GM21576 (cell line): ENCODE measurements at regions not wholly inside any gene's neighbourhood (a gene's known extent, or its start where the extent isn't known, plus 50 kb on each side); places are given as distances from the start of the nearest gene placed in this dataset.

Experiments
- ATAC-seq: cut with Tn5 transposase; IDR thresholded peaks from one replicate; pipeline ENCODE4 v1.9.1; 2021; ENCODE audit warnings: mild to moderate bottlenecking, moderate library complexity; ENCODE audit not compliant: unreplicated experiment

DNA sequence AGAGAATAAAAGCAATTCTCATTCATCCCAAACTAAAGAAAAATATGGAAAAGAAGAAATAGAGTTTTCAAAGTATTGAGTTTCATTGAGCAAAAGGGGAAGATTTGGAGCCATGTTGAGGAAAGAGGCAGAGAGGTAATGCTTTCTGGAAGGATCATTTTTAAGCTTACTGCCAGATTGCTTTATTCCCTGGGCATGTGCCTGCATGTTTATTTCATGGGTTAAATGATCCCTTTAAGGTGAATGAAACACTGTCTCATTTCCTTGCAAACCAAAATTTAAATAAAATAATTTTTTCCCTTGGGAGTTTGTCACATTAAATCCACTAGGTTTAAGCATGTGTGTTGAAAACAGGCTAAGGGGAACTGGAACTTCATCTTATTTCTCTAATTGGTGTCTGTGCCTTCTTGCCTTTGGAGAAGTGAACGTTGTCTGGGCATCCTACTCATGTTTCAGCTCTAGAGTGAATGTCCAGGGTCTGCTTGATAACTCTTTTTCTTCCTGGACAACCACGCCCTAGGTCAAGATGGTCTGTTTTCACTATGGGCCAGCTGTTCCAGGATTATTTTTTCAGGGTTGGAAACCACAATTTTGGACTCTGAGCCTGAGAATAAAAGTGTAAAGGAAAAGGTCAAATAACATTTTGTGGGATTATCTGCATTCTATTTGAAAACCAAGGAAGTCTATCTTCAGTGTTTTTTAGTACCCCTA is 114.1 kb upstream of the ELL2 start:
- no peak for ATAC-seq

DNA sequence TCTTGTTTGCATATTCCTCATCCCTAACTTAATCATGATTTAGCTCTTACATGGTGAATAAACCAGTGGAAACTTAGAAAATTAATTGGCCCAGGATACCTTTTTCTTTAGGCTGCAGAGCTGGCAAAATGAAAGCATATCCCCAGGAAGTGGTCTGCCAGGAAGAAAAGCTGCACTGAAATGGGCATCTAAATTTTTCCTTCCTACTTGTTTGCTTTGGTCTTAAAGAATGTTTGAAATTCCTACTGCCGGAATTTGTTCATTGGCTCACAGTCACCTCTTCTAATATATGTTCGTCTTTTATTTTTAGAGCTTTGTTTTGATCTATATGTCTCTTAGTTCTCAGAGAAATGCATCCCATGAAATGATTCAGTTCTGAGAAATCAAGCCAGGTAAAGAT is 113.2 kb upstream of the ELL2 start:
- no peak for ATAC-seq

GRCh38 chr5:96074460-96074859 is 112.8 kb upstream of the ELL2 start:
- ATAC-seq, result no peak

DNA sequence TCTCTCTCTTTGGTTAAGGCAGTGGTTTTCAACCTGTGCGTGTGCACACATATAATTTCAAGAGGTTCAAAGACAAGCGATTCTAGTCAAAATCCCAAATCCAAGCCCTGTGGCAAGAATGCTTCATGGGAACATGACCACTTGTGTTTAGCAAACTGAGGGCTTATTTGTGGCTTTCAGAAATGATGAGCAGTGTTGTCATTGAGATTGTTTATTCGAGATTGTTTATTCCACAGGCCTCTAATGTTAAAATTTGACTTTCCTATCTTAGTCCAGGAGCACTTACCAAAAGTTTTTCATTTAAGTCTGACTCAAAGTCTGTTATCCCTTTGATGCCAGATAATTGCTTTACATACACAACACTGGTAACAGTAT is 111.1 kb upstream of the ELL2 start:
- ATAC-seq, result no peak

DNA sequence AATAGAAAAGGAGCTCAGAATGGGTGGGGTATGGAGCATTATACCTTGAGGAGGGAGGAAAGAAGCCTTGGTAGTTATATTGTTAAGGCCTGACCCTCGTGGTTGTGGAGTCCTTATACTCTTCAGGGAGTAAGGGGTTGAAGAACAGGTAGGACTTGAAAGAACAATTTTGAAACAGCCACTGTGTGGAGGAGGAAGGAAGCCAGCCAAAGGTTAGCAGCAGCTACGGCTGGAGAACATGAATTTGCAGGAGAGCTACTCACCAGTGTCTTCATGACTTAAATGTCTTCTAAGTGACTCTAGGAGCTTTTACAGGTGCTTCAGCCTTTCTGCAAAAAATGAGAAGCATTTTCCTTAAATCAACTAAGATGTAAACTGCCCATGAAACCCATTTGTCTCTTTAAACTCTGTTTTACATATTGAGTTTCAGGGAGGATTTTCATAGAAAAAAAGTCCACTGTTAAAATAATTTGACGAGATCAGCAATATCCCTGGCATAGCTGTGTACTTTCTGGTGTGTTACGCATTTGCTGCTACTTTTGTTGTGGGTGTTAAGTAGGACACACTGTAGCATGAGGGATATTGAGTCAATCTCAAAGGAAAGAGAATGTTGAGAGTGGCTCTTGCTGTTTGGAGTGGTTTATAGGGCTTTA is 110.6 kb upstream of the ELL2 start:
- ATAC-seq, result no peak

GRCh38 chr5:96070622-96071225 is 109.1 kb upstream of the ELL2 start:
- no peak for ATAC-seq

- ATAC-seq, result no peak
These were observed 106.4 kb upstream of the ELL2 start for GRCh38 chr5:96067894-96068614.

DNA sequence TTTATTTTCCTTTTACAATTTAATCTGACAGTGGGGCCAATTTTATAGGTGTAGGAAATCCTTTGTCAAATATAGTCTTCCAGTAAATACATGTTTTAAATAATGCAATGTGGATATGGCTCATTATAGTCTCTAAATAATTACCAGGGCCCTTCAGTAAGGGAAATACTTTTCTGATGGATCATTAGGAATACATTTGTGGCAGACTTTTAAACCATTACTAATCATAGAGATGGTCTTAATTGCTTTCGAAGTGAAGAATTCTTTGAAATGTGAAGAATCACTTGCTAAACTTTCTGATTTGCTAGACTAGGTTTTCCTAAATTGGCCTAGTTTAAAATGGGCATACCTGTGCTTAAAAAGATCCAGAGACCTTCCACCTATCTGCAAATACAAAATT is 105.6 kb upstream of the ELL2 start:
- no peak for ATAC-seq

GRCh38 chr5:96066386-96066719 is 104.7 kb upstream of the ELL2 start:
- no peak for ATAC-seq

GRCh38 chr5:96065685-96066385 is 104.2 kb upstream of the ELL2 start:
- ATAC-seq, result no peak

DNA sequence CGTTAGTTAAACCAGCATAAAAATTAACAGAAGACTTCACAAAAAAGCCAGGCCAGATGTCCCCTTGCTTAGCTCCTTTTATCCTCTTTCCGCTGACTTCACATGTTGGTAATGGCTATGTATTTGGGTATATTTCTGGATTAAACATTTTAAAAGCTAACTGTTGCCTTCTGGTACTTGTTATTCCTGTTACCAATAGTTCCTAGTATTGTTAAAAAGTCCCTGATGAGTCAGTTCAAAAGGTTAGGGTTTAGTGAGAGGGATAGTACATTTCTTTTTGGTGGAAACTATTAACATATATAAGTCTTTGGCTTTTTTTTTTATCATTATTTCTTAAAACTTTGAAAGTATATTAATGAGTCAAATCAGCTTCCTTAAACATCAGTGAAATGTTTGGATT is 103.2 kb upstream of the ELL2 start:
- ATAC-seq, result no peak

GRCh38 chr5:96062836-96063235 is 101.2 kb upstream of the ELL2 start:
- ATAC-seq, result no peak

- ATAC-seq, result no peak
These were observed 96.4 kb upstream of the ELL2 start for GRCh38 chr5:96058084-96058483.

DNA sequence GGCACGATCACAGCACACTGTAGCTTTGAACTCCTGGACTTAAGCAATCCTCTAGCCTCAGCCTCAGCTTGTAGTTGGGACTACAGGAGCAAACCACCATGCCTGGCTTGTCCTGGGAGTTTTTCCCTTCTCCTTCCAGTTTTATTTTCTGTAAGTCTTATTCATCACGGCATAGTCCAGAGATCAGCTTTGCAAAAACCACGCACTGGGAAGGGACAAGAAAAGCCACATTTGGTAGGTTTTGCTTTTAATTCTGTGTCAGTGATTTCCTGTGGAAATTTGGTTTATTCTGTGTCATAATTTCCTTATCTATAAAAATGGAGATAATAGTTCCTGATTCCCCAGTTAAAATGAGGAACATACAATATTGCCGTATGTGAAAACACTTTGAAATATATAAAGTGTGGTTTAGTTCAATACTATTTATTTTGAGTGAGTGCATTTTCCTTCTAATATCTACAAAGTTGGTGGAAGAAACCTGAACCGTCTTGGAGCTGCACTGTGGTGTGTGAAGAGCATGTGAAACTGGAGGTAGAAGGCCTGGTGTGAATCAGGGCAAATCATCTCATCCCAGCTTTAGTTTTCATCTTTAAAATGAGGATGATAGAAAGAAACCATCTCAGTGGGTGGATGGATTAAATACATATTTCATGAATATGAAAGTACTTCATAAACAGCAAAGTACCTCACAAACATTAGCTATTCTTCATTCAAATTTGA is 92.8 kb upstream of the ELL2 start:
- no peak for ATAC-seq

- ATAC-seq, result no peak
These were observed 91.5 kb upstream of the ELL2 start for GRCh38 chr5:96053063-96053735.

- no peak for ATAC-seq
These were observed 90.7 kb upstream of the ELL2 start for GRCh38 chr5:96052374-96052773.

DNA sequence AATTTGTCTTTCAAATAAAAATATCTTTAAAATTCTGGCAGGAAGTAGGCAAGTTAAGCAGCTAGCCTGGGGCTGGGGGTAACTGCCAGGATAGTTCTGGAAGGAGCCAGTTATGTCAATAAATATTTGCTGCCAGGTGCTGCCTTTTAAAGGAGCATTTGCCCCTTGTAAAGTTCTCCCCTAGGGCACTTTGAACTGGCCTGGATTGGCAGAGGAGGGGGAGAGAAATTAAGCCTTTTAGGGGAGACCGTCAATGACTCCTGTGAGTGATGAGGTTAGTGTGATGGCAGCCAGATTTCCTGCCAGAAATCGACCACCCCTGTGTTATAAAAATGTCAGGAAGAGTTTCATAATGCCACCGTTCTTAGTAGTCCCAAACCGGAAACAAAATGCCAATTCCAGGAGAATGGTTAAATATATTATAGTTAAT is 89.8 kb upstream of the ELL2 start:
- no peak for ATAC-seq

GRCh38 chr5:96050273-96050880 is 88.7 kb upstream of the ELL2 start:
- no peak for ATAC-seq

DNA sequence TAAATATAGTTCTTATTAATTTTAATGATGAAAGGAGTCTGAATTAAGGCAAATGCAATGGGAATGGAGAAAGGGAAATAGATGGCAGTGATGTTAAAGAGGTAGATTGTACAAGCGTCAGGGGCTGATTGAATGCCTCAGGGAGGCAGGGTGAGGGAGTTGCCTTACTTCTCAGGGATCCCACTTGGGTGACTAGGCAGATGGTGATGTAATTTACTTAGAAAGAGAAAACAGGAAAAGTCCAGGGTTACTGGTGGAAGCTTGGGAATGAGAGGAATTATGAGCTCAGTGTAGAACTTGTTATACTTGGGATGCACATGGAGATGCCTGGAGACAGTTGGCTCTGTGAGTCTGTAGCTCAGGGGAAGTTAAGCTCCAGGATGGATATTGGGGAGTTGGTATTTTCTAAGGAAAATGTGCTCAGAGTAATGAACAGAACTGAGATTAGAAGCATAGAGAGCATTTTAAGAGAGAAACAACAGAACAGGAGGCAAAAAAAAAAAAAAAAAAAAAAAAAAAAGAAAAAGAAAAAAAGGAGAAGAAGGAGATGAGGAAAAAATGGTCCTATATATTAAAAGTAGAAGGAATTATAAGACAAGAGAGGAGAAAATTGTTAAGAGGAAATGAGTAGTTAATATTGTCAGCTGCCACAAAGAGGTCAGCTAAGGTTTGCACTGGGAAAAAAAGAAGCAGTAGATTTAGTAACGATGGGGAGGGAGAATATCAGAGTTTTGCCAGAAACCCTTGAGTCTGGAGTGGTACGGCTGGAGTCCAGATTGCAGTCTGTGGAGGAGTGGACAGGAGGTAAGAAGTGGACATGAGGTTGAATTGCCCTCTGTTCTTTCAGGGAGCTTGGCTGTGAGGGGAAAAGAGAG is 88.0 kb upstream of the ELL2 start:
- ATAC-seq, result no peak
